Endothelial cell of umbilical vein (primary cell): ENCODE measurements at regions not wholly inside any gene's neighbourhood (a gene's known extent, or its start where the extent isn't known, plus 50 kb on each side); places are given as distances from the start of the nearest gene placed in this dataset.

Source experiments
- BruUV-seq: library from RNA; stranded (reverse); fragments of 400-500 nt; replicated peaks from 2 replicates; lab custom pipeline; 2021; lab: Mats Ljungman, UMichigan
- CTCF ChIA-PET: fragments of 300-600, 350-600 bp; sonication (Branson Sonifier 250); formaldehyde crosslinking; loops from one replicate; lab custom pipeline; 2021; ENCODE audit warnings: antibody characterized with exemption, inconsistent platforms; lab: Charles Lee
- POLR2A ChIA-PET: fragments of 300-600, 350-600 bp; sonication (Branson Sonifier 250); formaldehyde crosslinking; loops from one replicate; lab custom pipeline; 2021; ENCODE audit warnings: antibody characterized with exemption, inconsistent platforms; lab: Charles Lee
- DNase-seq: peaks from one replicate; pipeline ENCODE4 v3.0.0-alpha.2; 2011; ENCODE audit warnings: low read depth, low spot score
- FAIRE-seq: peaks from 2 replicates; lab custom pipeline; 2011; peaks lifted over from hg19 to GRCh38; lab: Jason Lieb, UNC
- H2AFZ ChIP-seq: 2 replicates; pipeline ENCODE4 v1.6.0; 2012; ENCODE audit warnings: low read depth, low read length, control low read depth, inconsistent platforms
- H3K27ac ChIP-seq: 2 replicates; pipeline ENCODE4 v1.5.1; 2011; ENCODE audit warnings: low read depth, mild to moderate bottlenecking, control low read depth, low read length, moderate library complexity; ENCODE audit not compliant: insufficient read depth
- H3K27me3 ChIP-seq, 2 experiments: 2 replicates each; pipeline versions ENCODE4 v1.6.0 to v1.6.1; 2011; ENCODE audit warnings: low read length in 2 of 2, mixed read lengths in 1 of 2; ENCODE audit not compliant: control insufficient read depth in 2 of 2, insufficient read depth in 2 of 2
- H3K36me3 ChIP-seq, 2 experiments: 2 replicates in 1 of 2; 3 replicates in 1 of 2; pipeline ENCODE4 v1.5.1; 2011; ENCODE audit warnings: low read length in 2 of 2, mild to moderate bottlenecking in 1 of 2, moderate library complexity in 1 of 2; ENCODE audit not compliant: control insufficient read depth in 2 of 2, insufficient read depth in 2 of 2; ENCODE audit errors: extremely low read depth in 1 of 2
- H3K4me1 ChIP-seq: 3 replicates; pipeline ENCODE4 v1.5.1; 2011; ENCODE audit warnings: mild to moderate bottlenecking, low read length; ENCODE audit not compliant: control insufficient read depth, insufficient read depth; ENCODE audit errors: extremely low read depth
- H3K4me2 ChIP-seq: 2 replicates; pipeline ENCODE4 v1.6.1; 2011; ENCODE audit warnings: low read length, control low read depth, mixed read lengths; ENCODE audit not compliant: insufficient read depth
- H3K4me3 ChIP-seq, 3 experiments: fragments of 200-600 bp in 1 of 3; sonication (generic), shearing (Covaris generic) in 1 of 3; replicated peaks in 1 of 3; 2 replicates each; pipeline ENCODE4 v1.5.1; 2011 to 2016; ENCODE audit warnings: control low read depth in 3 of 3, low read length in 3 of 3, mild to moderate bottlenecking in 2 of 3, inconsistent platforms in 1 of 3, low read depth in 1 of 3, moderate library complexity in 1 of 3; ENCODE audit not compliant: insufficient read depth in 1 of 3
- H3K79me2 ChIP-seq: 2 replicates; pipeline ENCODE4 v1.6.0; 2012; ENCODE audit warnings: low read length, inconsistent platforms; ENCODE audit not compliant: control insufficient read depth, insufficient read depth
- H3K9ac ChIP-seq: replicated peaks from 2 replicates; pipeline ENCODE3; 2011; ENCODE audit warnings: low read length, control low read depth; ENCODE audit not compliant: insufficient read depth; ENCODE audit errors: extremely low read depth
- H3K9me1 ChIP-seq: replicated peaks from 3 replicates; pipeline ENCODE4 v1.6.0; 2011; ENCODE audit warnings: mild to moderate bottlenecking, low read length; ENCODE audit not compliant: control insufficient read depth, insufficient read depth; ENCODE audit errors: extremely low read depth
- H3K9me3 ChIP-seq: replicated peaks from 2 replicates; pipeline ENCODE4 v1.5.1; 2012; ENCODE audit warnings: low read length, inconsistent platforms; ENCODE audit not compliant: control insufficient read depth, insufficient read depth
- H4K20me1 ChIP-seq: replicated peaks from 2 replicates; pipeline ENCODE3; 2011; ENCODE audit warnings: mild to moderate bottlenecking, low read length; ENCODE audit not compliant: control insufficient read depth, insufficient read depth; ENCODE audit errors: extremely low read depth
- EZH2 ChIP-seq: IDR thresholded peaks from 2 replicates; pipeline ENCODE4 v1.6.1; 2012; ENCODE audit warnings: borderline replicate concordance, low read depth, mild to moderate bottlenecking, moderate library complexity, low read length, inconsistent platforms; ENCODE audit not compliant: severe bottlenecking
- FOS ChIP-seq: IDR thresholded peaks from 2 replicates; pipeline ENCODE4 v1.6.1; 2011; ENCODE audit warnings: mild to moderate bottlenecking, low read length, moderate library complexity, borderline replicate concordance; ENCODE audit not compliant: insufficient read depth
- GATA2 ChIP-seq: IDR thresholded peaks from 2 replicates; pipeline ENCODE4 v1.7.0; 2011; ENCODE audit warnings: low read depth, mild to moderate bottlenecking, moderate library complexity, mixed read lengths, low read length; ENCODE audit not compliant: insufficient read length, insufficient read depth
- JUN ChIP-seq: IDR thresholded peaks from 2 replicates; pipeline ENCODE4 v1.6.1; 2011; ENCODE audit warnings: borderline replicate concordance, low read depth; ENCODE audit not compliant: insufficient read length, insufficient read depth
- MYC ChIP-seq: IDR thresholded peaks from one replicate; pipeline ENCODE4 v1.6.1; 2011; ENCODE audit warnings: mild to moderate bottlenecking, low read depth, low read length
- POLR2A ChIP-seq: IDR thresholded peaks from 2 replicates; pipeline ENCODE4 v1.6.1; 2012; ENCODE audit warnings: low read depth, mild to moderate bottlenecking, control low read depth, low read length
- POLR2AphosphoS5 ChIP-seq: IDR thresholded peaks from 2 replicates; pipeline ENCODE4 v1.6.1; 2012; ENCODE audit warnings: low read depth, mild to moderate bottlenecking, control low read depth, low read length, moderate library complexity; ENCODE audit not compliant: insufficient read depth
- dilution Hi-C: fragments of 300-500 bp; cut with MboI; formaldehyde crosslinking; loops from one replicate; pipeline ENCODE4 v1.15.0; 2019; ENCODE audit warnings: low sequenced_read_pairs; ENCODE audit not compliant: extremely low pct_ligation_motif_present
- intact Hi-C: fragments of 100-400 bp; cut with micrococcal nuclease; formaldehyde crosslinking; loops from one replicate; pipeline ENCODE4 v1.10.0; 2022
- TF ChIP-seq, protein P1 (sequence below), 2 donors: IDR thresholded peaks; 1 replicate in 1 of 2; 2 replicates in 1 of 2; pipeline ENCODE4 v1.5.1; 2011; ENCODE audit warnings: low read length in 2 of 2, mild to moderate bottlenecking in 2 of 2, moderate library complexity in 2 of 2, control low read depth in 1 of 2, inconsistent platforms in 1 of 2, low read depth in 1 of 2; ENCODE audit not compliant: insufficient read depth in 1 of 2; ENCODE audit errors: extremely low read depth in 1 of 2
- TF ChIP-seq, protein P2 (sequence below): IDR thresholded peaks from 2 replicates; pipeline ENCODE4 v1.6.1; 2011; ENCODE audit not compliant: insufficient read depth, insufficient read length

DNA sequence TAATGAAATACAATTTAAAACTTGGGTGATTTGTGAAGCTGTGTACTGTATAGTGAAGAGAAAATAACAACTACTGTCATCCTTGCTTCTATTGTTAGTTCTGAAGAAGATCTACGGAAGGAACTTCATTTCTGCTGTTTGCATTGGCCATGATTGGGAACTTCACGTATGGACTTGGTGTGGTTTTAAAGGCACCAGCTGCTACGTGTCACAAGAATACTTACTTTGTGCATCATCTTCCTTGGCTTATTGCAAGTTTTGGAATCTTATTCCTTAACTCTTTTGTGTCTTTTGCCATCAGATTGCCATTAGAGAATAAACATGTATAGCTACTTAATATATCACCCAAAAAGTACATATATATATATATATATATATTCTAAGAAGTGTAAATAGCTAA lies 75.0 kb upstream of the VEPH1 start:
- Histone ChIP-seq H3K27me3 (no peaks in the 10 kb centered on the region), H3K4me2 (no peak overlapping the region), H2AFZ (no peak overlapping the region), H3K36me3 (no peaks in the 10 kb centered on the region), H3K27ac (no peak overlapping the region), H3K9me1 (no peaks in the 10 kb centered on the region), H4K20me1 (no peaks in the 10 kb centered on the region), H3K4me1 (no peaks in the 10 kb centered on the region), H3K4me3 (no peak overlapping the region), H3K9me3 (no peaks in the 10 kb centered on the region), H3K9ac (no peak overlapping the region), H3K79me2 (no peaks in the 10 kb centered on the region)
- intact Hi-C loops (loop anchor here (10.0 kb wide), 1 partner anchor 223 kb away; no protein-coding TSS in a partner anchor), dilution Hi-C loops (no loop called here)
- no TSS peak for BruUV-seq
- CTCF ChIA-PET: interaction anchor here (0.6 to 1.1 kb wide), 3 partner anchors 14 to 430 kb away, joined by 3 read pairs; no protein-coding TSS in a partner anchor
- POLR2A ChIA-PET: no interaction called here
- TF ChIP-seq JUN (no peak), POLR2A (no peak), POLR2AphosphoS5 (no peak), FOS (no peak)
- TF ChIP-seq, protein P1, sequence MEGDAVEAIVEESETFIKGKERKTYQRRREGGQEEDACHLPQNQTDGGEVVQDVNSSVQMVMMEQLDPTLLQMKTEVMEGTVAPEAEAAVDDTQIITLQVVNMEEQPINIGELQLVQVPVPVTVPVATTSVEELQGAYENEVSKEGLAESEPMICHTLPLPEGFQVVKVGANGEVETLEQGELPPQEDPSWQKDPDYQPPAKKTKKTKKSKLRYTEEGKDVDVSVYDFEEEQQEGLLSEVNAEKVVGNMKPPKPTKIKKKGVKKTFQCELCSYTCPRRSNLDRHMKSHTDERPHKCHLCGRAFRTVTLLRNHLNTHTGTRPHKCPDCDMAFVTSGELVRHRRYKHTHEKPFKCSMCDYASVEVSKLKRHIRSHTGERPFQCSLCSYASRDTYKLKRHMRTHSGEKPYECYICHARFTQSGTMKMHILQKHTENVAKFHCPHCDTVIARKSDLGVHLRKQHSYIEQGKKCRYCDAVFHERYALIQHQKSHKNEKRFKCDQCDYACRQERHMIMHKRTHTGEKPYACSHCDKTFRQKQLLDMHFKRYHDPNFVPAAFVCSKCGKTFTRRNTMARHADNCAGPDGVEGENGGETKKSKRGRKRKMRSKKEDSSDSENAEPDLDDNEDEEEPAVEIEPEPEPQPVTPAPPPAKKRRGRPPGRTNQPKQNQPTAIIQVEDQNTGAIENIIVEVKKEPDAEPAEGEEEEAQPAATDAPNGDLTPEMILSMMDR (IDR thresholded peaks at IDR 0.05; ENCODE audit: extremely low read depth in 1 of 2, insufficient read depth in 1 of 2, low read depth in 1 of 2, low read length in 2 of 2): no peak
- FAIRE-seq: no peak
- DNase-seq: no peak

DNA sequence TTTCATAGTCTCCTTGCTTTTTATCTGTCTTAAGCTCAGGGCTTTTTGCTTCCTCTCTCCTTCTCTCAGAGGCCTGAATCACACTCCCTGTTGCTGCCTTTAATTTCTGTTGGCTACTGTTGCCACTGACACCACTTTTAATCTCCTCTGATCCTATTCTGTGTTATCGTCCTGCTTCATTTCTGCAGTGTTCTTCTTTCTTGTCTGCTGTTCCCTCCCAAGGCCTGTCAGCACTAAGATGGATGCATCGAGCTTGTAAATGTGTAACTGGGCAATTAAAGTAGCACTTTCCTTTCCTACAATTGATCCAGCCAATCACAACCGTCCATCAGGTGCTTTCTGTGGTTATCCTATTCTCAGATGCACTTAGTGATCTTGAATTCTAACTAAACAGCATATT lies 71.3 kb upstream of the VEPH1 start:
- BruUV-seq: no TSS peak
- intact Hi-C loops: loop anchor here (5.0 to 10.0 kb wide), 2 partner anchors 127 to 220 kb away; no protein-coding TSS in a partner anchor

More for the DNA sequence above, 71.3 kb upstream of the VEPH1 start:
- H3K4me3 ChIP-seq: no peak overlapping the region
- FAIRE-seq: no peak
- H3K4me2 ChIP-seq: no peak overlapping the region
- H3K27ac ChIP-seq: no peak overlapping the region
- H2AFZ ChIP-seq: no peak overlapping the region
- no peaks in the 10 kb centered on the region for H3K36me3 ChIP-seq
- H4K20me1 ChIP-seq: no peaks in the 10 kb centered on the region
- no peak for DNase-seq
- H3K9me1 ChIP-seq: no peaks in the 10 kb centered on the region
- no peaks in the 10 kb centered on the region for H3K79me2 ChIP-seq
- no peaks in the 10 kb centered on the region for H3K9me3 ChIP-seq
- no peaks in the 10 kb centered on the region for H3K27me3 ChIP-seq
- ChIA-PET POLR2A (no interaction called here), CTCF (interaction anchor here (0.9 to 5.1 kb wide), 6 partner anchors 9 to 373 kb away, joined by 3 to 457 read pairs (median 4); no protein-coding TSS in a partner anchor)
- no peak overlapping the region for H3K9ac ChIP-seq
- no peaks in the 10 kb centered on the region for H3K4me1 ChIP-seq
- dilution Hi-C loops: no loop called here
- TF ChIP-seq MYC: no peak
- no peak for TF ChIP-seq JUN
- TF ChIP-seq POLR2AphosphoS5: no peak
- TF ChIP-seq, protein P2, sequence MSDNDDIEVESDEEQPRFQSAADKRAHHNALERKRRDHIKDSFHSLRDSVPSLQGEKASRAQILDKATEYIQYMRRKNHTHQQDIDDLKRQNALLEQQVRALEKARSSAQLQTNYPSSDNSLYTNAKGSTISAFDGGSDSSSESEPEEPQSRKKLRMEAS: no peak
- no peak for TF ChIP-seq POLR2A
- TF ChIP-seq, protein P1 (IDR thresholded peaks at IDR 0.05; ENCODE audit: extremely low read depth in 1 of 2, insufficient read depth in 1 of 2, low read depth in 1 of 2, low read length in 2 of 2): no peak
- no peak for TF ChIP-seq GATA2
- no peak for TF ChIP-seq FOS
- TF ChIP-seq EZH2: no peak
